Epidermal melanocyte (primary cell): ENCODE measurements at regions not wholly inside any gene's neighbourhood (a gene's known extent, or its start where the extent isn't known, plus 50 kb on each side); places are given as distances from the start of the nearest gene placed in this dataset.

Experiments used
- DNase-seq: peaks from one replicate; pipeline ENCODE4 v3.0.0; 2011; ENCODE audit warnings: low spot score; ENCODE audit not compliant: insufficient read length

DNA sequence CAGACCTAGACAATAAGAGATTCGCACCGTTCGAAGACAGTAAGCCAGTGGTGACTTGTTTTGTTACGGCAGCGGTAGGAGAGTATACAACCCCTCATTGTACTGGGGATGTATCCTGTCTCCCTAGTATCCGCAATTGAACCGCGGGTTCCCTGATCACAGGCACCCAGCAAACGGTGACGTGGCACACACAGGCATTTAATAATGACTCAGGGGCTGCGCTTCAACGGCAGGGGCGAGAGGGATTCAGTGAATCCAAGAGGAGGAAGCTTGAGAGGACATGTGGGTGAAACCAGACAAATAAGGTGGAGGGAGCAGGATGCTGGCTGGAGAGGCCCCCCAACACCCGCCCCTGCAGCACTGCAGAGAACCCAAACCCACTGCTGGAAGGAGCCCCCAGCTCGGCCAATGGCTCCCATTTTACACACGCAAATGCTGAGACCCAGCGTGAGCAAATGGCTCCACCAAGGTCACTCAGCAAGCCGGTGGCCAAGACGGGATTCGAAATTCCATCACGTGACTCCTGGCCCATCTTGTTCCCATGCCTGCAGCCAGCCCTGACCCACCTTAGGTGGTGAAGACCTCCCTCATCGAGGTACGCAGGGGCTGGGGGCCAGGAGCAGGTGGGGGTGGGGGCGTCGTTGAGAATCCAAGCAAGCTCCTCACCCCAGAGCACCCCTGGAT, 149.9 kb downstream of the SYF2 start:
- DNase-seq, result no peak

DNA sequence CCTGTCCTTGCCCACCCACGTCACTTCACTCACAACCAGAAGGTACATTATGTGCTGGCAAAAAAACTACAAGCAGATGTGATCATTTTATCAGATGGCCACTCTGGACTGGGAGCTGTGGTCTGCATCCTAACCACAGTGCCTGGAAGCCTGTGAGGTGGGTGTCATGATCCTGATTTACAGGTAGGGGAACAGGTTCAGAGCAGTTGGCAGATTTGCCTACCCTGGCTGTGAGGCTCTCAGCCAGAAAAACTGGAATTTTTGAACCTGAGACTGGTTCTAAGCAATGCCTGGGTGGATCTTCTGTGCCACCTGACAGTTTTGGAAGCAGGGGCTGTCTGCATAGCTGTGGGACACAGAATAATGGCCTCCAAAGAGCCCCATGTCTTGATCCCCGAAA, 150.8 kb downstream of the SYF2 start:
- no peak for DNase-seq

DNA sequence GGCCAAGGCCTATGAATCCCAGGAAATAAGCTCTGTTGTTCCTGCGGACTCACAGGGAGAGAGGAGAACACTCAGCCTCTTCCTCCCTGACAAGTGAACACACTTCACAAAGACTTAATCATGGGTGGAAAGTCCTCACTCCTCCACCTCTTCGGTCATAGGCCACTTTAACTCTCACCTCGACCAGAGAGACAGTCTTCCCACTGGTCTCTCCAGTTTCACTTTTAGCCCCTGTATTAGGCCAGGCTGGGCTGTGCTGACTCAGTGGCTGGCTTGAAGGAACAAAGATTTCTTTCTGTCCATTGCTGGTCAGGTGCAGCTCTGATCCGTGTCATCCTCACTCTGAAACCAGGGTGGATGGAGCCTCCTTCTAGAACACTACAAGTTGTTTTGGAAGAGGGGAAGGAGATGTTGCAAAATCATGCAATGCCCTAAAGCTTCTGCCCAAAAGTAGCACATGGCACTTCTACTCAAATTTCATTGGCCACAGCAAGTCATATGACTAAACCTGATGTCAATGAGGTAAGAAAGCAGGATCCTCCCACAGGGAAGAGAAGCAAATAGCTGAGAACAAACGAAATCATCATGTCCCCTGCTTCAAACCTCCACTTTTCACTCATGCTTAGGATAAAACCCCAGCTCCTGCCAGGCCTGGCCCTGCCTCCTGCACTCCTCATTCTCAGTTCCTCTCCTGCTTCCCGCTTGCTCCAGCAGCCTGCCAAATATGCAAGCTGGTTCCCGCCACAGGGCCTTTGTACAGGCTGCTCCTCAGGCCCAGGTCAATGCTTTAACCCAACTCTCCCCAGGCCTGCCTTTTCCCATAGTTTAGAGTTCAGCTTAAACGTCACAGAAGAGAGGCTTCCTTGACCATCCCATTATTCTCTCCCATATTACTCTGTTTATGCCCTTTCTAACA, 150.5 kb upstream of the RUNX3 start:
- DNase-seq, result no peak

DNA sequence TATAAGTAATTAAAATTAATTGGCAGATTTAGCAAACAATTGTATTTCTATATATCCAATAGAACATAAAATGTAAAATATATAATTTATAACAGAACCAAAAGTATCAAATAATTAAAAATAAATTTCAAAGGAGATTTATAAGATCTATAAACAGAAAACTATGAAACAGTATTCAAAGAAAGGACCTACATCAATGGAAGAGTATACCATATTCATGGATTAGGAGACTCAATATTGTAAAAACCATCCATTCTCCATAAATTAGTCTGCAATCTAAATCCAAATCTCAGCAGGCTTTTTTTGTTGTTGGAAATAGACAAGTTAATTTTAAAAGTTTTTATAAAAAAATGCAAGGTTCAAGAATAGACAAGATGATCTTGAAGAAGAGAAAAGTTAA, 149.0 kb upstream of the RUNX3 start:
- DNase-seq, result no peak

DNA sequence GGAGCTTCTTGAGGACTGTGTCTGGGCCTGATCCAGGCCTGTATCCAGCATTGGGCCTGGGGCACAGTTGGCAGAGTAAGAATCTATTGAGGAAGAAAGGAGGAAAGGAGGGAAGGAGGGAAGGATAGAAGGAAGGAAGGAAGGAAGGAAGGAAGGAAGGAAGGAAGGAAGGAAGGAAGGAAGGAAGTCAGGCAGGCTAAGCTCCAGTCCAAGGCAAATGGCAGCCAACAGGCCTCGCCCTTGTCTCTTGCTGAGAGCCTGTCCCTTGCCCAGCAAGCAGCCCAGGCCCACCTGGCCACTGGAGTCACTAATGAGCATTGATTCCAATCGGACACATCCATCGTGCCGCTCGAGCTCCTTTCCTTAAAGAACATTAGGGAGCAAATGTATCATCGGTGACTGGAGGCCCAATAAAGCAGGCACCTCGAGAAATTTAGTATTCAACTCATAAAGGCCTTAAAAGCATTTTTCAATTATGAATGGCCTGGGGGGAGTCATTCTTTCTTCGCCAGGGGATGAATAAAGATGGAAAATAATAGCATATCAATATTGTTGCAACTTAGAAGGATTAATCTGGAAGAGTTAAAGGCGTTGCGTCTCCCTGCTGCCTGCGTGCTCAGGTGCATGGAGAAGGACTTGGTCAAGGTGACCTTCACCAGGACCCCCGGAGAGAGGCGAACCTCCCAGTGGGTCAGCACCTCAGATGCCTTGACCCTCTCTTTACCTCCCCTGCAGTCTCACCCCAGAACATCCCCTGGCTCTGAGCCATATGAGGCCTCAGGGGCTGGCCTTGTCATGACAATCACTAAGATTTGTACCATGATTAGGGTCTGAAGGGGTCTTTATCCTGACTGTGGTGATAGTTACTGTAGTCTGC, 144.5 kb upstream of the RUNX3 start:
- DNase-seq, result no peak

DNA sequence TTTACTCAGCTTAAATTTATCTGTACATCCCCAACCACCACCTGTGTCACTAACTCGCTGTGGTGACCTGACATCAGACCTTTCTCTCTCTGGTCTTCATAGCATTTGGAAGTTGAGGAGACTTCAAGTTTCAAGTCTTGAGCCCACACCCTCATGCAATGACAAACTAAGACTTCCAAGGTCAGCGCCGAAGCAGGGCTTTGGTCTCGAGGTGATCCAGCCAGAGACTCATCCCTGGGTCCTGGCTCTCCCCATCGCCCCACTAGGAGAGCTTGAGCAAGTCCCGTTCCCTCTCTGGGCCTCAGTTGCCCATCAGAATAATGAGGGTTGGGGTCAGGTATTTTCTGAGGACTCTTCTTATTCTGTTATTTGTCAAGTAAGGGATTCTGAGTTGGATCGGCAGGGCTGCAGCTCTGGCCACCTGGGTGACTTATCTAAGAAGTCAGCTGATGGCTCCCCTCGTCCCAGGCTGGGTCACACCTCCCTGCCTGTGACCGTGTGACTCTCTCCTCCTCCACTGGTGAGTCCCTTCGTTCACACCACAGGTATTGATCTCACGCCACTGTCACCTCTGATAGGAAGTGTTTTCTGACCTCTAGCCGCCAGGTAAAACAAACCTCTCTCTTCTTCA, 143.7 kb upstream of the RUNX3 start:
- DNase-seq, result no peak

DNA sequence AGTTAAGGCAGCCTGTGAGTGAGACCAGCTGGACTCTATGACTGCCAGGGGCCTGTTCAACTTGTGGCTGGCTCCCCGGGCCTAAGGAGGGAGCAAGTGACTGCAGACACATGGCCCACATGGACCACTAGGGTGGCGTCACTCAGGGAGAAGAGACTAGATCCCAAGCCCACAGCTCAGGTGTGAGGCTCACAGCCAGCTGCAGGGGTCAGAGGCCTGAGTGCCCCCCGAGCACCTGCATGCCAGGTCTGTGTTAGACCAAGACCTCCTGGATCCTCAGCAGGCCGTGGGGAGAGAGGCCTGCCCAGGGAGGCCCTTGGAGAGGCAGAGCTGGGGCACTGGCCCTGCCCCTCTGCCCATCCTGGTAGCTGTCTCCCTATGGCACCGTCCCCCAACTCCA, 142.4 kb upstream of the RUNX3 start:
- DNase-seq, result no peak

DNA sequence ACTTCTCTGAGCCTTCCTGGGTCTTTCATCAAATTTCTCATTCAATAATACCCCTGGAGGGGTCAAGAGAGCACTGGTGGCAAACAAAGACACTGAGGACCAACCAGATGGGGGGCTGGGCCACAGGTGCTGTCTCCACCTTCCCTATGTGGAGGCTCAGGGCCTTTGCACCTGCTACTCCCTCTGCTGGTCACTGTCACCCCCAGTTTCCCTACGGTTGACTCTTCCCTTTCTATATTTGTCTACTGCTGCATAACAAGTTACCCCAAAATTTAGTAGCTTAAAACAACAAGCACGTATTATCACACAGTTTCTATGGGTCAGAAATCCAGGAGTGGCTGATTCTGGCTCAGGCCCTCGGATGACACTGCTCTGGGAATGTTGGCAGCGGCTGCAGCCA, 138.8 kb upstream of the RUNX3 start:
- no peak for DNase-seq

DNA sequence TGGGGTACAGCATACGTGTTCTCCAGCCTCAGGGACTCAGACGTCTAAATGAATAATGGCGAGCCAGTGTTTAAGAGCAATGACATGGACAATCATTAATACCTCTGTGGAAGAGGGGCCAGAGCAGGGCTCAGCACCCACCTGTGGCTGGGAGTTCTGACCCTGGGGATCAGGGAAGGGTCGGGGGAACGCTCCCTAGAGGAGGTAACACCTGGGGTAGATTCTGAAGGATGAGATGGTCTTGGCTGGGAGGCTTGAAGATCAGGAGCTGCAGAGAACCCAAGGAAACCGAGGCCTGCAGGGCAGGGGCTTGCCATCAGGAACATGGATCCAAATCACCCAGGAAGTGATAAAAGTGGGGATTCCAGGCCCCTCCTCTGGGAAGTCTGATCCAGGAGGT, 138.2 kb upstream of the RUNX3 start:
- DNase-seq, result no peak

DNA sequence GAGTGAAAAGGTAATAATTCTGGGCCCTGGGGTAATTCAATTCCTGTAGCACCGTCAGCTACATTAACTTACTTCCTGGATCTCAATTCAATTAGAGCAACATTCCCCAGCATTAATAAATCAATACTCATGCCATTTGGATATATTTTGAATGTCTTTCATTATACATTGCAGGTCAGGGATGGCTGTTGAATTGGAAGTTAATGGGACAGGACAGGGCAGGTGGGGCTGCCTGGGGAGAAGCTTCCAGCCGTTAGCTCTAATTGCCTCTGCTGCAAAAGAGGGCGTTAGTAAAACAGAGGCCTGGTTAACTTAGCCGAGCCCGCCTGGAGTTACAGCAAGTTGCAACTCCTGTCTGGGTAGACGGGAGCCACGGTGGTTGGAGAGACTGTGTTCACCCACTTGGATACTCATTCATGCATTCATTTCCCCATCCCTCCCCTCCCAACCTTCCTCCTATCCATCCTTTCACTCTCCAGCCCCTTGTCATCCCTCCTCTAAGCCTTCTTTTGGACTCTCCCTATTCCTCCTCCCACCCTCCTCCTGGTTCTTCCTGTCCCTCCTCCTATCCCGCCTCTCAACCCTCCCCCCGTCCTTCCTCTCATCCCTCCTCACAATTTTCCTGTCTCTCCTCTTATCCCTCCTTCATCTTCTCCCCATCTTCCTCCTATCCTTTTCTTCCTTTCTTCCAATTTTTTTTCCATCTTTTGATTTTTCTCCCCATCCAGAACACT, 137.6 kb upstream of the RUNX3 start:
- DNase-seq, result no peak

DNA sequence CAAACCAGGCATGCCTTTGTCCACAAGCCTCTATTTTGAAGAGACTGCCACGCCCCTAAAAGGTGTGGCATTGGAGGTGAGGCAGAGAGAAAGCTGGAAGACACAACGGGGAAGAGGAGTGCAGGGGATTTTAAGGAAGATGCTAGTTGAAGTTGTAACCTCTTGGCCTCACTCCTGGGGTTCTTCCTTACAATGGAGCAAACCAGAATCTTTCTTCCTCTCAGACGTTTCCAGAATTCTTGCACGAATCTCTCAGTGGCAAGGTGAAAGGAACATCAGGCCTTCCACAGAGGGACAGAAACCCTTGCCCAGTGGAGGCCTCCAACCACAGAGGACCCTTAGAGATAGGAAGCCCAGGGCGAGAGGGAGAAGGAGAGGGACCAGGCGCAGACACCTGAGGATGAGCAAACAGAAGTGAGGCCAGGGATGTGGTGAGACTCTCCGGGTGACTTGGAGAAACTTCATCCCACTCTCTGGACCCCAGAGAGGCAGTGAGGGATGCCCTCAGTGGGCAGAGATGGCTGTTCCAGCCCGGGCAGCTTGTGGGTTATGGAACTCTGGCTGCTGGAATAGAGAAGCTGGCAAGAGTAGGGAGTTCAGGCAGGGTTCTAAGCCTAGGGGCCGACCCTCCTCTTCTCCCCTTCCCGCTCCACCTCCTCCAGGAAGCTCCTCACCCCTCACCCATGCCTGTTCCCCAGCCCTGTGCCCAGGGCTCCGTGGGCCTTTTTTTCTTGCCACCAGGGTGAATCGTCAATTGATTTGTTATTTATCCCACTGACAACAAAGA, 136.8 kb upstream of the RUNX3 start:
- no peak for DNase-seq

DNA sequence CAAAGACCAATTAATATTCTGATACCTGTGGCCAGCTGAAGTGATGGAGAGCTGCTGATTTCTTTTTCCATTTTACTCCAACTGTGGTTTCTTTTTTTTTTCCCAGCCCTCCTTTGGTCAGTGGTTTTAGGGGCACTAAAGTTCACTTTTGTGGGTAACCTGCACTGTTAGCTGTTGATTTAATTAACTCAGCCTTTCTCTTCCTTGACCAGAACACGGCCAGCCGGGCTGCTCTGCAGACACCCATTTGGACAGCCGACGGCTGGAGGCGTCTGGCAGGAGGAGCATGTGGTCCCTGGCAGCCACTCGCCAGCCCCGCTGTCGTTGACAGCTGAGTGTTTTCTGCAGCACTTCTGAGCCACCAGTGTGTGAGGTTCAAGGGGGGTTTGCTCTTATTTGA, 136.2 kb upstream of the RUNX3 start:
- no peak for DNase-seq

DNA sequence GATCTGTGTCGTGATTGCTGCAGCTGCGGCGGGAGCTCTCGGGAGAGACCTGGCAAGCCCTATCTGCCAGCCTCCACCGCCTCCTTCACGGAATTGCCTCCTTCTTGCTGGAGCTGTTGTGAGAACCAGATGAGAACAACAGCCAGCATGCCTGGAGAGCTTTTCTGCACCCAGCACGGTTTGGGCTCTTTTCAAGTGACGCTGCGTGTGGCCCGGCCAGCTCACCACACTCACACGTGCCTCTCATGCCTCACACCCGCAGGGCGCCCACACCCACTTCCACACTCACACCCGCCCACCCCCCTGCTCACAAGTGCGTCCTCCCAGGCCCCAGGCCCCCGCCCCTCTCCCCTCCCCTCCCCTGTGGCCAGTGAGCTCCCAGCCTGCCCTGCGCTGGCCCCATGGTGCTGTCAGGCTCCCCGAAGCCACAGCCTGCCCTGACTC, 135.7 kb upstream of the RUNX3 start:
- DNase-seq, result peak; percentile 31

DNA sequence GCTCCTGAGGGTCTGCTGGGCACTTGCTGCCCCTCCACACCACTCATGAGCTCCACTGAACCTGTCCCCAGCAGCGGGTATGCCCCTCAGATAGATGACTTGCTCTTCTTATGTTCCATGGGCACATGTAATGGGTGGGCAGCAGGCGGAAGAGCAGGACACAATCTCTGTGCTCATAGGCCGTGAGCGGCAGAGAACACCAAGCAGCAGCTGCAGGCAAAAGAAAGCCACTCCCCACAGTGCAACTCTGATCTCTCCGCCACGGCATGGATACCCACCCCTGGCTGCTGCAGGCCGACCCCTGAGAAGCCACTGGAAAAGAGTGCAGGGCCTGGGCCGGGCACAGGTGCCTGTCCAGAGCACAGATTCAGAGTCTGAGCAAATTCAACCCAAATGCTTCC, 135.2 kb upstream of the RUNX3 start:
- DNase-seq, result no peak

DNA sequence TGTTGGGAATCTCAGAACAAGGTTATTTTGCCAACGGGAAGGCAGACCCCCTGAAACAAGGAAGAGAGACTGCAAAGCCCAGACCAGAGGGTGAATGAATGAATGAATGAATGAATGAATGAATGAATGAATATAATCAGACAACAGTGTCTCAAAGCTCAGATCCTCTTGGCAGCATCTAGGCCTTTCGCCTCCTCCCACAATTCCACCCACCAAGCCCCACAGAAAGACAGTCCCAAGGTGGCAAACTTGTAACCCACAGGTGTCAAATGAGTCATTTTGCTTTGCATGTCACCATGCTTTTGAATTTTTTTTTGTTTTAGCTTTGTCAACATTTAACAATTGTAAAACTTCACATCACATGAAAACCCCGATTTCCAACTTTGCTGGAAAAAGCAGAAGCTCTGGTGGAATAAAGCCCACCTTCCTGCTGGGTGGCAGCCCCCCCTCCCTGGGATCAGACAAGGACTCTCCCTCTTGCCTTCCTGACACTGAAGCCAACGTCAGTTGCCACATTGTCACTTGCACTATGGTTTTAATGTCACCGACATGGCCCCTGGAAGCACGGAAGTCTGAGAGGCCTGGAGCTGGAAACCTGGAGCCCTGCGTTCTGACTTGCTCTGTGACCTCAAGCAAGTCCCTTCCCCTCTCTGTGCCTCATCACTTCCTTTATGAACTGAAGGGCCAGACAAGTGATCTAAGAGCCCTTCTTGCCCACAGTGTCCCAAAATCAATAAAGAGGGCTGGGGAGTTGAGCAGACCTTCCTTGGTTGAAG, 134.6 kb upstream of the RUNX3 start:
- no peak for DNase-seq

DNA sequence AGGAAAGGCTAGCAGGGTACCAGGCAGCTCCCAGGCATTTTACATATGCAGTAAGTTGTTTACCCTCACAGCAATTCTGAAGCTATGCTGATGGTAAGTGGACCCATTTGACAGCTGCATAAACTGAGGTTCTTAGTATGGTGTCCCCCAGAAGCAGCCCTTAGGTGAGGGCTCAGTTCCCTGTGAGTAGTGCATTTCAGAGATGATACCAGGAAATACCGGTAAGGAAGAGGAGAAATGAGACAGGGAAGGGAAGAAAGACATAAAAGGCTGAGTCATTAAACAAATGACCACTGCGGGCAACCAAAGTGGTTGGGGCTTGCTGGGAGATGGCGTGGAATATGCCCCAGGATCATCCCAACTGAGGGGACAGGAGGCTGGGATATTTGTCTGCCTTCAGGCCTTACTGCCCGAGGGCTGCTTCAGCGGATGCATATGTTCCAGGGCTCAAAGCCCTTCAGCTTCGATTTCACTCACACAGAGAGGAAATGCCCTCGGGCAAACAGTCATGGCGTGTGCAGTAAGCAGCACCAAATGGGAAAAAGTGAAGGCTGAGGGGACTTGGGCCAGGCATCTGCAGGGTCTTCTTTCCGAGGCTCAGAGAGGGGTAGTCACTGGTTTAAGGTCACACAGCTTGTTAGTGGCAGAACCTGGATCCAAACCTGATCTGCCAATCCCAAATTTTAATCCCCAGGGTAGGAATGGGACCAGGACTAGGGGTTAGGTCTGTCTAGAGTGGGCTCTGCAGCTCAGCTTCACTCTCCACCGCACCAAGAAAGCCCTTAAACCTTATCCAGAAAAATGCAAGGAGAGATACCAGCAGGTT, 133.7 kb upstream of the RUNX3 start:
- no peak for DNase-seq

DNA sequence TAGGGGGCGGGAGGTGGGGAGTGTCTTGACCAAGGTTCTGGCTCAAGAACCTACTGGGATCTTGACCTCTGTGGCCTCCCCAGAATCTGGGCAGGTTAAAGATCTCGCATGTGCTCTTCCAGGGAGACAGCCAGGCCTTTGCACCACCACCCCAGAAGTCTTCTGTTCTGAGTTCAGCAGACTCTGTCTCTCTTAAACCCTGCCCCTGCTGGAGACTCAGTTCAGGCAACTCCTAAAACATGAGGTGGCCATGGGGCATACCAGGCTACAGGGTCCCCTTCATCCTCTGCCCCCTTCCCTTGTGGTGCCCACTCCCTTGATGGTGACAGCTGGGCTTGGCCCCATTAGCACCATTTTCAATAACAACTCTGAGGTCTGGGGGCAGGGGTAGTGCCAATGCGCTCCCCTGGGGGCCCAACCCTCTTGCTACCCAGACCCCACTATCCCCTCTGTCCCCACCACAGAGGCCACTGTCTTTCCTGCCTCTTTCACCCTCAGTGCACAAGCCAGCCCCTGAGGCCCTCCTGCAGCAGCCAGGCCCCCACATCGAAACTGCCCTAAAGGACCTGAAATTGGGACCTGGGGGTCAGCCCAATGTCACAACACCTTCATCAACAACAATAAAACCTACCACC, 132.7 kb upstream of the RUNX3 start:
- DNase-seq, result no peak
